ENCODE measurements at regions not wholly inside any gene's neighbourhood (a gene's known extent, or its start where the extent isn't known, plus 50 kb on each side); places are given as distances from the start of the nearest gene placed in this dataset.

- no peak for DNase-seq (ENCODE audit: extremely low read depth, low read depth)
- no peak for TF ChIP-seq CTCF (IDR thresholded peaks at IDR 0.05; ENCODE audit: low read depth, low read length)
Measured at GRCh38 chr15:60237446-60237845, 160.3 kb downstream of the ANXA2 start.

GRCh38 chr15:60243769-60244168, 154.0 kb downstream of the ANXA2 start:
- TF ChIP-seq CTCF (IDR thresholded peaks at IDR 0.05; ENCODE audit: low read depth, low read length): no peak

GRCh38 chr15:60244813-60245212, 153.0 kb downstream of the ANXA2 start:
- DNase-seq (ENCODE audit: extremely low read depth, low read depth): no peak

More at GRCh38 chr15:60243769-60244168, 154.0 kb downstream of the ANXA2 start:
- no peak for DNase-seq (ENCODE audit: extremely low read depth, low read depth)

GRCh38 chr15:60250316-60250715, 147.5 kb downstream of the ANXA2 start:
- no peak for TF ChIP-seq CTCF (IDR thresholded peaks at IDR 0.05; ENCODE audit: low read depth, low read length)
- no peak for DNase-seq (ENCODE audit: extremely low read depth, low read depth)

More at GRCh38 chr15:60244813-60245212, 153.0 kb downstream of the ANXA2 start:
- no peak for TF ChIP-seq CTCF (IDR thresholded peaks at IDR 0.05; ENCODE audit: low read depth, low read length)

GRCh38 chr15:60251300-60252070, 146.3 kb downstream of the ANXA2 start:
- no peak for TF ChIP-seq CTCF (IDR thresholded peaks at IDR 0.05; ENCODE audit: low read depth, low read length)
- no peak for DNase-seq (ENCODE audit: extremely low read depth, low read depth)

GRCh38 chr15:60254416-60254815, 143.4 kb downstream of the ANXA2 start:
- no peak for TF ChIP-seq CTCF (IDR thresholded peaks at IDR 0.05; ENCODE audit: low read depth, low read length)
- no peak for DNase-seq (ENCODE audit: extremely low read depth, low read depth)

GRCh38 chr15:60255390-60255789, 142.4 kb downstream of the ANXA2 start:
- no peak for TF ChIP-seq CTCF (IDR thresholded peaks at IDR 0.05; ENCODE audit: low read depth, low read length)
- no peak for DNase-seq (ENCODE audit: extremely low read depth, low read depth)
